ENCODE measurements at regions not wholly inside any gene's neighbourhood (a gene's known extent, or its start where the extent isn't known, plus 50 kb on each side); places are given as distances from the start of the nearest gene placed in this dataset.

- DNase-seq (no peak), FAIRE-seq (no peak)
Measured at GRCh38 chr18:71505526-71505925, 1038.6 kb downstream of the CBLN2 start.

GRCh38 chr18:71503222-71503621 is 1040.9 kb downstream of the CBLN2 start:
- no peaks in the 10 kb centered on the region for H3K36me3 ChIP-seq (ENCODE audit: control insufficient read depth in 2 of 3, insufficient read depth in 3 of 3, low read length in 3 of 3)
- no peak overlapping the region for H3K4me3 ChIP-seq (ENCODE audit: low read length in 3 of 3)
- TF ChIP-seq CTCF (IDR thresholded peaks at IDR 0.05; ENCODE audit: borderline replicate concordance, extremely low read depth, insufficient read depth): no peak
- H3K4me1 ChIP-seq (ENCODE audit: control insufficient read depth in 2 of 3, insufficient read depth in 2 of 3, low read depth in 1 of 3, low read length in 3 of 3): no peaks in the 10 kb centered on the region
- no peak for FAIRE-seq
- intact Hi-C loops (cut with DNase I): no loop called here
- no peak overlapping the region for H3K9ac ChIP-seq (ENCODE audit: low read length in 3 of 3)
- H3K27ac ChIP-seq (ENCODE audit: low read depth in 2 of 2, low read length in 2 of 2): no peak overlapping the region
- DNase-seq: no peak
- H3K27me3 ChIP-seq (ENCODE audit: control insufficient read depth, insufficient read depth, low read length): no peaks in the 10 kb centered on the region
- no peaks in the 10 kb centered on the region for H3K9me3 ChIP-seq (ENCODE audit: control insufficient read depth in 2 of 3, insufficient read depth in 1 of 3, low read length in 3 of 3)

More at GRCh38 chr18:71505526-71505925, 1038.6 kb downstream of the CBLN2 start:
- no peak overlapping the region for H3K9ac ChIP-seq (ENCODE audit: low read length in 3 of 3)
- H3K27me3 ChIP-seq (ENCODE audit: control insufficient read depth, insufficient read depth, low read length): no peaks in the 10 kb centered on the region
- H3K4me3 ChIP-seq (ENCODE audit: low read length in 3 of 3): no peak overlapping the region
- TF ChIP-seq CTCF (IDR thresholded peaks at IDR 0.05; ENCODE audit: borderline replicate concordance, extremely low read depth, insufficient read depth): no peak
- H3K27ac ChIP-seq (ENCODE audit: low read depth in 2 of 2, low read length in 2 of 2): no peak overlapping the region
- no peaks in the 10 kb centered on the region for H3K36me3 ChIP-seq (ENCODE audit: control insufficient read depth in 2 of 3, insufficient read depth in 3 of 3, low read length in 3 of 3)
- H3K9me3 ChIP-seq (ENCODE audit: control insufficient read depth in 2 of 3, insufficient read depth in 1 of 3, low read length in 3 of 3): no peaks in the 10 kb centered on the region
- H3K4me1 ChIP-seq (ENCODE audit: control insufficient read depth in 2 of 3, insufficient read depth in 2 of 3, low read depth in 1 of 3, low read length in 3 of 3): no peaks in the 10 kb centered on the region
- intact Hi-C loops (cut with DNase I): no loop called here

GRCh38 chr18:71485611-71486010 is 1058.5 kb downstream of the CBLN2 start:
- H3K9ac ChIP-seq (ENCODE audit: low read length in 3 of 3): no peak overlapping the region

More at GRCh38 chr18:71485611-71486010, 1058.5 kb downstream of the CBLN2 start:
- DNase-seq: no peak
- no peak for TF ChIP-seq CTCF (IDR thresholded peaks at IDR 0.05; ENCODE audit: borderline replicate concordance, extremely low read depth, insufficient read depth)
- intact Hi-C loops (cut with DNase I): no loop called here
- no peaks in the 10 kb centered on the region for H3K36me3 ChIP-seq (ENCODE audit: control insufficient read depth in 2 of 3, insufficient read depth in 3 of 3, low read length in 3 of 3)
- no peaks in the 10 kb centered on the region for H3K9me3 ChIP-seq (ENCODE audit: control insufficient read depth in 2 of 3, insufficient read depth in 1 of 3, low read length in 3 of 3)
- H3K27ac ChIP-seq (ENCODE audit: low read depth in 2 of 2, low read length in 2 of 2): no peak overlapping the region
- H3K4me3 ChIP-seq (ENCODE audit: low read length in 3 of 3): no peak overlapping the region
- FAIRE-seq: no peak
- H3K4me1 ChIP-seq (ENCODE audit: control insufficient read depth in 2 of 3, insufficient read depth in 2 of 3, low read depth in 1 of 3, low read length in 3 of 3): no peaks in the 10 kb centered on the region
- H3K27me3 ChIP-seq (ENCODE audit: control insufficient read depth, insufficient read depth, low read length): no peaks in the 10 kb centered on the region
